Vagina (tissue), 2 donors: ENCODE measurements at regions not wholly inside any gene's neighbourhood (a gene's known extent, or its start where the extent isn't known, plus 50 kb on each side); places are given as distances from the start of the nearest gene placed in this dataset.

Source experiments
- POLR2AphosphoS5 ChIP-seq, 2 donors: sonication (generic); formaldehyde crosslinking; IDR thresholded peaks; one replicate each; pipeline ENCODE4 v1.9.0; 2017; ENCODE audit warnings: antibody characterized with exemption in 2 of 2, mild to moderate bottlenecking in 2 of 2, low read depth in 1 of 2; ENCODE audit not compliant: insufficient read depth in 1 of 2
- TF ChIP-seq, protein P1 (sequence below), 3 experiments: fragments of 450-650 bp in 2 of 3; fragments of 200-600 bp in 1 of 3; sonication (generic) in 1 of 3; IDR thresholded peaks; one replicate each; pipeline ENCODE4 v1.5.1; 2017 to 2019; ENCODE audit warnings: antibody characterized with exemption in 3 of 3, mild to moderate bottlenecking in 2 of 3, moderate library complexity in 2 of 3

GRCh38 chr2:150588506-150588870 is 101.0 kb upstream of the RND3 start:
- TF ChIP-seq, protein P1, sequence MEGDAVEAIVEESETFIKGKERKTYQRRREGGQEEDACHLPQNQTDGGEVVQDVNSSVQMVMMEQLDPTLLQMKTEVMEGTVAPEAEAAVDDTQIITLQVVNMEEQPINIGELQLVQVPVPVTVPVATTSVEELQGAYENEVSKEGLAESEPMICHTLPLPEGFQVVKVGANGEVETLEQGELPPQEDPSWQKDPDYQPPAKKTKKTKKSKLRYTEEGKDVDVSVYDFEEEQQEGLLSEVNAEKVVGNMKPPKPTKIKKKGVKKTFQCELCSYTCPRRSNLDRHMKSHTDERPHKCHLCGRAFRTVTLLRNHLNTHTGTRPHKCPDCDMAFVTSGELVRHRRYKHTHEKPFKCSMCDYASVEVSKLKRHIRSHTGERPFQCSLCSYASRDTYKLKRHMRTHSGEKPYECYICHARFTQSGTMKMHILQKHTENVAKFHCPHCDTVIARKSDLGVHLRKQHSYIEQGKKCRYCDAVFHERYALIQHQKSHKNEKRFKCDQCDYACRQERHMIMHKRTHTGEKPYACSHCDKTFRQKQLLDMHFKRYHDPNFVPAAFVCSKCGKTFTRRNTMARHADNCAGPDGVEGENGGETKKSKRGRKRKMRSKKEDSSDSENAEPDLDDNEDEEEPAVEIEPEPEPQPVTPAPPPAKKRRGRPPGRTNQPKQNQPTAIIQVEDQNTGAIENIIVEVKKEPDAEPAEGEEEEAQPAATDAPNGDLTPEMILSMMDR (IDR thresholded peaks at IDR 0.05), result no peak
- TF ChIP-seq POLR2AphosphoS5 (IDR thresholded peaks at IDR 0.05; ENCODE audit: insufficient read depth in 1 of 2, low read depth in 1 of 2), result no peak
